Astrocyte (in vitro differentiated cells and primary cell): ENCODE measurements at regions not wholly inside any gene's neighbourhood (a gene's known extent, or its start where the extent isn't known, plus 50 kb on each side); places are given as distances from the start of the nearest gene placed in this dataset.
A peak's percentile ranks its signal among the peaks of the same experiment; 100 is the strongest.

ENCODE experiments used
- DNase-seq: peaks from one replicate; pipeline ENCODE4 v3.0.0-alpha.2; 2010; ENCODE audit warnings: low read depth
- FAIRE-seq: peaks from 2 replicates; lab custom pipeline; 2011; peaks lifted over from hg19 to GRCh38; lab: Jason Lieb, UNC
- H2AFZ ChIP-seq: 2 replicates; pipeline ENCODE4 v1.6.0; 2012; ENCODE audit warnings: low read depth, low read length, inconsistent platforms
- H3K27ac ChIP-seq: 2 replicates; pipeline ENCODE4 v1.5.1; 2011; ENCODE audit warnings: low read depth, low read length, inconsistent platforms
- H3K27me3 ChIP-seq: 2 replicates; pipeline ENCODE4 v1.6.0; 2011; ENCODE audit warnings: low read length, inconsistent platforms; ENCODE audit not compliant: insufficient read depth
- H3K36me3 ChIP-seq: 2 replicates; pipeline ENCODE4 v1.5.1; 2011; ENCODE audit warnings: low read length, inconsistent platforms; ENCODE audit not compliant: insufficient read depth
- H3K4me1 ChIP-seq: 2 replicates; pipeline ENCODE4 v1.5.1; 2011; ENCODE audit warnings: low read length, inconsistent platforms; ENCODE audit not compliant: insufficient read depth
- H3K4me2 ChIP-seq: 2 replicates; pipeline ENCODE4 v1.6.0; 2012; ENCODE audit warnings: low read length, inconsistent platforms
- H3K4me3 ChIP-seq: 2 replicates; pipeline ENCODE4 v1.5.1; 2011; ENCODE audit warnings: low read depth, mild to moderate bottlenecking, low read length, inconsistent platforms; ENCODE audit not compliant: insufficient read depth
- H3K79me2 ChIP-seq: 2 replicates; pipeline ENCODE4 v1.6.0; 2012; ENCODE audit warnings: mild to moderate bottlenecking, low read length, inconsistent platforms; ENCODE audit not compliant: insufficient read depth
- H3K9ac ChIP-seq: 2 replicates; pipeline ENCODE4 v1.6.0; 2012; ENCODE audit warnings: mild to moderate bottlenecking, low read length, inconsistent platforms
- H3K9me3 ChIP-seq: 2 replicates; pipeline ENCODE4 v1.5.1; 2012; ENCODE audit warnings: low read depth, mild to moderate bottlenecking, low read length, inconsistent platforms; ENCODE audit not compliant: insufficient read depth
- H4K20me1 ChIP-seq: 2 replicates; pipeline ENCODE4 v1.6.0; 2012; ENCODE audit warnings: low read length, inconsistent platforms; ENCODE audit not compliant: insufficient read depth
- H3K27ac Mint-ChIP-seq: one replicate; pipeline ENCODE4 v1.8.0; 2021; ENCODE audit warnings: mild to moderate bottlenecking, mixed read lengths; ENCODE audit not compliant: unreplicated experiment
- H3K27me3 Mint-ChIP-seq: one replicate; pipeline ENCODE4 v1.8.0; 2021; ENCODE audit warnings: low read depth, mixed read lengths; ENCODE audit not compliant: unreplicated experiment
- H3K36me3 Mint-ChIP-seq: one replicate; pipeline ENCODE4 v1.8.0; 2021; ENCODE audit warnings: low read depth, mixed read lengths; ENCODE audit not compliant: unreplicated experiment
- H3K4me1 Mint-ChIP-seq: one replicate; pipeline ENCODE4 v1.8.0; 2021; ENCODE audit warnings: low read depth, mixed read lengths; ENCODE audit not compliant: unreplicated experiment
- H3K4me3 Mint-ChIP-seq: one replicate; pipeline ENCODE4 v1.8.0; 2021; ENCODE audit warnings: mild to moderate bottlenecking, moderate library complexity, mixed read lengths; ENCODE audit not compliant: unreplicated experiment
- H3K9me3 Mint-ChIP-seq: one replicate; pipeline ENCODE4 v1.8.0; 2021; ENCODE audit warnings: mild to moderate bottlenecking, mixed read lengths; ENCODE audit not compliant: unreplicated experiment
- EZH2 ChIP-seq: IDR thresholded peaks from 2 replicates; pipeline ENCODE4 v1.6.1; 2012; ENCODE audit warnings: mild to moderate bottlenecking, low read length, inconsistent platforms; ENCODE audit not compliant: insufficient read depth
- TF ChIP-seq, protein P1 (sequence below): IDR thresholded peaks from 2 replicates; pipeline ENCODE4 v1.5.1; 2011; ENCODE audit warnings: low read depth, mild to moderate bottlenecking, inconsistent platforms, low read length, moderate library complexity; ENCODE audit not compliant: insufficient read depth

DNA sequence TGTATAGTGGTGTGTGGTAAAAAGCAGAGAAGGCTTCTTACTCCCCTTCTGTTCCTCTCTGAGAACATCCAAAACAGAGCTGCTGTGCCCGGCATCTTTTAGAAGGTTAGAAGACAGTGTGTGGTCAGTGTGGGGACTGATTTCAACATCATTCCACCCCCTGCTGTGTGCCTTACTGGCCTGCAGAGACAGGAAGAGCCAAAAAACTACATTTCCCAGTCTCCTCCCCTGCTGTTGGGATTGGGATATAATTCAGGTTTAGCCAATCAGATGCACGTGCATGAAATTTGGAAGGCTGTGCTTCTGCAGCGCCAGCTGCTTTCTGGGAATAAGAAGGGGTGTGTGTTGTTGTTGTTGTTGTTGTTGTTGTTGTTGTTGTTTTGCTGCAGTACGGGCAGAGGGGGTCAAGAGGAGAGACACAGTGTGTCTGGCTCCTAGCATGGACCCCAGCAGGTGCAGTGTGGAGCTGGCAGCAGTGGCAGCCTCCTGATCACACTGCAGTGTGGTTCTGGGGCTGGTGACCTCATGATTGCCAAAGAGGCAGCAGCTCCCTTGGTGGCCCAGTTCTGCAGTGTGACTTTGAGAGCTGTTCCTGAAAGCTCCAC, 74.7 kb downstream of the MRPL14 start:
- H3K36me3 ChIP-seq = no peaks in the 10 kb centered on the region
- no peaks in the 10 kb centered on the region for H3K27me3 ChIP-seq
- no peaks in the 10 kb centered on the region for H3K9me3 ChIP-seq
- no peak overlapping the region for H3K4me3 ChIP-seq
- peak overlapping the region; percentile 36 for H3K9ac ChIP-seq
- Mint-ChIP-seq H3K9me3 (peaks cover under 1% of the 10 kb centered on the region), H3K27me3 (peaks cover 4% of the 10 kb centered on the region), H3K4me1 (peaks cover 41% of the 10 kb centered on the region), H3K36me3 (no peaks in the 10 kb centered on the region), H3K27ac (no peak overlapping the region), H3K4me3 (no peak overlapping the region)
- H3K4me1 ChIP-seq = peaks cover 76% of the 10 kb centered on the region
- FAIRE-seq = no peak
- TF ChIP-seq EZH2 = no peak
- TF ChIP-seq, protein P1, sequence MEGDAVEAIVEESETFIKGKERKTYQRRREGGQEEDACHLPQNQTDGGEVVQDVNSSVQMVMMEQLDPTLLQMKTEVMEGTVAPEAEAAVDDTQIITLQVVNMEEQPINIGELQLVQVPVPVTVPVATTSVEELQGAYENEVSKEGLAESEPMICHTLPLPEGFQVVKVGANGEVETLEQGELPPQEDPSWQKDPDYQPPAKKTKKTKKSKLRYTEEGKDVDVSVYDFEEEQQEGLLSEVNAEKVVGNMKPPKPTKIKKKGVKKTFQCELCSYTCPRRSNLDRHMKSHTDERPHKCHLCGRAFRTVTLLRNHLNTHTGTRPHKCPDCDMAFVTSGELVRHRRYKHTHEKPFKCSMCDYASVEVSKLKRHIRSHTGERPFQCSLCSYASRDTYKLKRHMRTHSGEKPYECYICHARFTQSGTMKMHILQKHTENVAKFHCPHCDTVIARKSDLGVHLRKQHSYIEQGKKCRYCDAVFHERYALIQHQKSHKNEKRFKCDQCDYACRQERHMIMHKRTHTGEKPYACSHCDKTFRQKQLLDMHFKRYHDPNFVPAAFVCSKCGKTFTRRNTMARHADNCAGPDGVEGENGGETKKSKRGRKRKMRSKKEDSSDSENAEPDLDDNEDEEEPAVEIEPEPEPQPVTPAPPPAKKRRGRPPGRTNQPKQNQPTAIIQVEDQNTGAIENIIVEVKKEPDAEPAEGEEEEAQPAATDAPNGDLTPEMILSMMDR = no peak
- DNase-seq = peak; percentile 47
- no peaks in the 10 kb centered on the region for H4K20me1 ChIP-seq
- no peaks in the 10 kb centered on the region for H3K79me2 ChIP-seq
- H2AFZ ChIP-seq = no peak overlapping the region
- peak overlapping the region; percentile 41 for H3K4me2 ChIP-seq
- no peak overlapping the region for H3K27ac ChIP-seq

- Mint-ChIP-seq H3K4me1 (peaks cover 41% of the 10 kb centered on the region), H3K4me3 (no peak overlapping the region), H3K27ac (peak overlapping the region; percentile 23), H3K36me3 (no peaks in the 10 kb centered on the region), H3K9me3 (no peaks in the 10 kb centered on the region), H3K27me3 (peaks cover 12% of the 10 kb centered on the region)
- Histone ChIP-seq H3K9ac (peak overlapping the region; percentile 36), H3K27ac (no peak overlapping the region), H2AFZ (no peak overlapping the region), H3K36me3 (no peaks in the 10 kb centered on the region), H4K20me1 (no peaks in the 10 kb centered on the region), H3K4me3 (no peak overlapping the region), H3K9me3 (no peaks in the 10 kb centered on the region), H3K27me3 (no peaks in the 10 kb centered on the region), H3K4me2 (peak overlapping the region; percentile 41), H3K79me2 (no peaks in the 10 kb centered on the region), H3K4me1 (peaks cover 66% of the 10 kb centered on the region)
- DNase-seq = peak; percentile 81
- no peak for FAIRE-seq
- no peak for TF ChIP-seq EZH2
- TF ChIP-seq, protein P1 = no peak
These were observed 75.7 kb downstream of the MRPL14 start for GRCh38 chr6:44051515-44051914.

DNA sequence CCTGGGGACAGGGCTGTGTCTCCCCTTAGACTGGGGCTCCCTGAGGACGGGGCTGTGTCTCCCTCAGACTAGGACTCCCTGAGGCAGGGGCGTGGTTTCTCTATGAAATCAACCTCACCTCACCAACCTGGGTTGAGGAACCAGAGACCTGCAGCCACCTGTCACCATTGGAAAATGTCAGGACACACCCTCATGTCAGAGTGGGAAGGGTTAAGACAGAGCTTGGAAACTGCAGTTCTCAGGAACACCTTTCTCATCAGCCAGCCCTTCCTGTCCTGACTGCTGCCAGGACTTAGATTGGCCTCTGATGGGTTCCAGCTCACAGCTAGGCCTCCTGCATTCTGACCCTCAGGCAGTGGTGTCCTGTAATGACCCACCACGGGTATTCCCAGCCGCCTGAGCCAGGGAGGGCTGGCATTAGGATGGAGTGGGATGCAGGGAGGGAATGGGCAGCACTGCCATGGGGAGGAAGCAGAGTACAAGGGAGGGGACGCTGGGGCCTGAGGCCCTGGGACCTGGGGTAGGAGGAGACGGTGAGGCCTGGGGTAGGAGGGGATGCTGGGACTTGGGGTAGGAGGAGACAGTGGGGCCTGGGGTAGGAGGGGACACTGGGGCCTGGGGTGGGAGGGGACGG, 76.3 kb downstream of the MRPL14 start:
- no peak overlapping the region for H3K4me2 ChIP-seq
- no peaks in the 10 kb centered on the region for H3K79me2 ChIP-seq

More for the DNA sequence above, 76.3 kb downstream of the MRPL14 start:
- Histone ChIP-seq H4K20me1 (no peaks in the 10 kb centered on the region), H3K27ac (no peak overlapping the region), H3K4me3 (no peak overlapping the region), H3K4me1 (peaks cover 63% of the 10 kb centered on the region), H3K9ac (no peak overlapping the region), H3K36me3 (no peaks in the 10 kb centered on the region), H3K9me3 (no peaks in the 10 kb centered on the region), H3K27me3 (no peaks in the 10 kb centered on the region), H2AFZ (no peak overlapping the region)
- Mint-ChIP-seq H3K36me3 (no peaks in the 10 kb centered on the region), H3K27ac (no peak overlapping the region), H3K9me3 (no peaks in the 10 kb centered on the region), H3K4me1 (peaks cover 41% of the 10 kb centered on the region), H3K4me3 (no peak overlapping the region), H3K27me3 (peaks cover 12% of the 10 kb centered on the region)
- no peak for DNase-seq
- TF ChIP-seq, protein P1 = no peak
- TF ChIP-seq EZH2 = no peak
- FAIRE-seq = no peak
